ENCODE measurements at regions not wholly inside any gene's neighbourhood (a gene's known extent, or its start where the extent isn't known, plus 50 kb on each side); places are given as distances from the start of the nearest gene placed in this dataset.

DNA sequence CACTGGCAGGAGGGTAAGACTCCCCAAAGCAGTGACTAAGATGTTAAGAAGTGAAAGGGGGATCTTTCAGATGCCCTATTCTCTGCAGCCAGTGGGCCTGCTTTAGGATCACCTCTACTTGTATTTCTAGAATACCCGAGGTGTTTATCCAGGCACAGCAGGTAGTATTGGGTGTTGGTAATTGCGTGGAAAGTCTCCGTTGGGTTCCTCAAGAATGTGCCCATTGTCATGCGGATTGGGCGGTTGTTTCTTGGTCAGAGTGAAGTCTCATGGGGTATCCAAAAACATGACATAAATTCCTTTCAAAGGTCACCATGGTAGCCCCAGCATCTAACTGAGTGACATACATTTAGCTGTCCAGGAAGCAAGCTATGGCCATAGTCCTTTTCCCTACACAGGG lies 308.8 kb downstream of the RPIA start:
- TF ChIP-seq, protein P1, sequence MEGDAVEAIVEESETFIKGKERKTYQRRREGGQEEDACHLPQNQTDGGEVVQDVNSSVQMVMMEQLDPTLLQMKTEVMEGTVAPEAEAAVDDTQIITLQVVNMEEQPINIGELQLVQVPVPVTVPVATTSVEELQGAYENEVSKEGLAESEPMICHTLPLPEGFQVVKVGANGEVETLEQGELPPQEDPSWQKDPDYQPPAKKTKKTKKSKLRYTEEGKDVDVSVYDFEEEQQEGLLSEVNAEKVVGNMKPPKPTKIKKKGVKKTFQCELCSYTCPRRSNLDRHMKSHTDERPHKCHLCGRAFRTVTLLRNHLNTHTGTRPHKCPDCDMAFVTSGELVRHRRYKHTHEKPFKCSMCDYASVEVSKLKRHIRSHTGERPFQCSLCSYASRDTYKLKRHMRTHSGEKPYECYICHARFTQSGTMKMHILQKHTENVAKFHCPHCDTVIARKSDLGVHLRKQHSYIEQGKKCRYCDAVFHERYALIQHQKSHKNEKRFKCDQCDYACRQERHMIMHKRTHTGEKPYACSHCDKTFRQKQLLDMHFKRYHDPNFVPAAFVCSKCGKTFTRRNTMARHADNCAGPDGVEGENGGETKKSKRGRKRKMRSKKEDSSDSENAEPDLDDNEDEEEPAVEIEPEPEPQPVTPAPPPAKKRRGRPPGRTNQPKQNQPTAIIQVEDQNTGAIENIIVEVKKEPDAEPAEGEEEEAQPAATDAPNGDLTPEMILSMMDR (IDR thresholded peaks at IDR 0.05), result no peak
- TF ChIP-seq POLR2A (IDR thresholded peaks at IDR 0.05), result no peak
